Gastroesophageal sphincter (tissue), 4 donors: ENCODE measurements at regions not wholly inside any gene's neighbourhood (a gene's known extent, or its start where the extent isn't known, plus 50 kb on each side); places are given as distances from the start of the nearest gene placed in this dataset.

Experiments used
- ATAC-seq: fragments of 150-250 bp; one replicate; pipeline ENCODE4 v1.9.1; 2016; ENCODE audit warnings: mild to moderate bottlenecking, moderate library complexity
- H3K27ac ChIP-seq, 4 donors: fragments of 200-600 bp; sonication (generic) in 3 of 4; 1 replicate in 3 of 4; 2 replicates in 1 of 4; pipeline ENCODE4 v1.5.1; 2016 to 2019
- H3K27me3 ChIP-seq: fragments of 200-600 bp; sonication (generic); one replicate; pipeline ENCODE4 v1.5.1; 2019
- H3K36me3 ChIP-seq, 2 donors: fragments of 200-600 bp; sonication (generic); one replicate each; pipeline ENCODE4 v1.5.1; 2019; ENCODE audit warnings: control low read depth in 1 of 2
- H3K4me1 ChIP-seq, 3 donors: fragments of 200-600 bp; sonication (generic); 1 replicate in 2 of 3; 2 replicates in 1 of 3; pipeline ENCODE4 v1.5.1; 2016 to 2019; ENCODE audit warnings: control low read depth in 2 of 3
- H3K4me3 ChIP-seq, 2 donors: fragments of 200-600 bp; sonication (generic); one replicate each; pipeline ENCODE4 v1.5.1; 2019; ENCODE audit warnings: mild to moderate bottlenecking in 1 of 2, moderate library complexity in 1 of 2
- H3K9me3 ChIP-seq, 3 donors: fragments of 200-600 bp; sonication (generic); one replicate each; pipeline ENCODE4 v1.5.1; 2017 to 2019; ENCODE audit warnings: control low read depth in 2 of 3
- EP300 ChIP-seq: sonication (generic); formaldehyde crosslinking; IDR thresholded peaks from one replicate; pipeline ENCODE4 v1.6.1; 2017; ENCODE audit warnings: antibody characterized with exemption, mild to moderate bottlenecking
- POLR2A ChIP-seq, 2 donors: fragments of 450-650 bp; IDR thresholded peaks; one replicate each; pipeline ENCODE4 v1.6.1; 2017; ENCODE audit warnings: antibody characterized with exemption in 2 of 2, mild to moderate bottlenecking in 2 of 2, moderate library complexity in 1 of 2
- POLR2AphosphoS5 ChIP-seq: sonication (generic); formaldehyde crosslinking; IDR thresholded peaks from one replicate; pipeline ENCODE4 v1.6.1; 2017; ENCODE audit warnings: antibody characterized with exemption
- WGBS, 2 donors: methylation state at CpG; one replicate each; pipeline ENCODE4 v1.1.5; 2018; ENCODE audit warnings: low coverage in 1 of 2; 5-methylcytosine and 5-hydroxymethylcytosine counted together
- TF ChIP-seq, protein P1 (sequence below), 4 experiments: fragments of 200-600 bp in 2 of 4; fragments of 450-650 bp in 2 of 4; sonication (generic) in 1 of 4; IDR thresholded peaks; one replicate each; pipeline ENCODE4 v1.5.1; 2017 to 2019; ENCODE audit warnings: antibody characterized with exemption in 4 of 4, mild to moderate bottlenecking in 2 of 4, moderate library complexity in 2 of 4

DNA sequence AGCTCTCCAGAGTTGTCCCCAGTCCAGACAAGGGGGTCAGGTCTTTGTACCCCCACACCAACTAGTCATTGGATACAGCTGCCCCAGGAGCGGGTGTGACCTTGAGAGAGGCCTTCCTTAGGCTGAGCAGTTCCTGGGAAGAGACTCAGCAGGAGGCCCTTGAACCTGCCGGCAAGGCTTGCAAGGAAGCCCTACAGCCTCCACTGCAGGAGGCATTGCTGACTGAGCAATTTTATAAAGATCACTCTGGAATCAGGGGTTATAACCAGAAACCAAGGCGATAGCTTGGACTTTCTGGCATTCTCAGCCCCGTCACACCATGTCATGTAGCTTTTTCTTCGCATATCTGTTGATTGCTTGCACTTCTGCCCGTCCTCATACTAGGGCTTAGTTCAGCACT lies 291.3 kb upstream of the CRY1 start:
- Histone ChIP-seq H3K27me3 (no peaks in the 10 kb centered on the region), H3K4me3 (no peak overlapping the region), H3K9me3 (peaks cover 0 to 8% (median 0%) of the 10 kb centered on the region in 3 donors), H3K27ac (no peak overlapping the region), H3K36me3 (no peaks in the 10 kb centered on the region), H3K4me1 (no peaks in the 10 kb centered on the region)
- no peak for ATAC-seq
- TF ChIP-seq, protein P1, sequence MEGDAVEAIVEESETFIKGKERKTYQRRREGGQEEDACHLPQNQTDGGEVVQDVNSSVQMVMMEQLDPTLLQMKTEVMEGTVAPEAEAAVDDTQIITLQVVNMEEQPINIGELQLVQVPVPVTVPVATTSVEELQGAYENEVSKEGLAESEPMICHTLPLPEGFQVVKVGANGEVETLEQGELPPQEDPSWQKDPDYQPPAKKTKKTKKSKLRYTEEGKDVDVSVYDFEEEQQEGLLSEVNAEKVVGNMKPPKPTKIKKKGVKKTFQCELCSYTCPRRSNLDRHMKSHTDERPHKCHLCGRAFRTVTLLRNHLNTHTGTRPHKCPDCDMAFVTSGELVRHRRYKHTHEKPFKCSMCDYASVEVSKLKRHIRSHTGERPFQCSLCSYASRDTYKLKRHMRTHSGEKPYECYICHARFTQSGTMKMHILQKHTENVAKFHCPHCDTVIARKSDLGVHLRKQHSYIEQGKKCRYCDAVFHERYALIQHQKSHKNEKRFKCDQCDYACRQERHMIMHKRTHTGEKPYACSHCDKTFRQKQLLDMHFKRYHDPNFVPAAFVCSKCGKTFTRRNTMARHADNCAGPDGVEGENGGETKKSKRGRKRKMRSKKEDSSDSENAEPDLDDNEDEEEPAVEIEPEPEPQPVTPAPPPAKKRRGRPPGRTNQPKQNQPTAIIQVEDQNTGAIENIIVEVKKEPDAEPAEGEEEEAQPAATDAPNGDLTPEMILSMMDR (IDR thresholded peaks at IDR 0.05) = no peak
- no peak for TF ChIP-seq EP300
- TF ChIP-seq POLR2AphosphoS5 = no peak
- TF ChIP-seq POLR2A (IDR thresholded peaks at IDR 0.05) = no peak
- 89 to 100% methylated on average over 1 to 3 of the region's 6 CpGs for WGBS, 2 donors

DNA sequence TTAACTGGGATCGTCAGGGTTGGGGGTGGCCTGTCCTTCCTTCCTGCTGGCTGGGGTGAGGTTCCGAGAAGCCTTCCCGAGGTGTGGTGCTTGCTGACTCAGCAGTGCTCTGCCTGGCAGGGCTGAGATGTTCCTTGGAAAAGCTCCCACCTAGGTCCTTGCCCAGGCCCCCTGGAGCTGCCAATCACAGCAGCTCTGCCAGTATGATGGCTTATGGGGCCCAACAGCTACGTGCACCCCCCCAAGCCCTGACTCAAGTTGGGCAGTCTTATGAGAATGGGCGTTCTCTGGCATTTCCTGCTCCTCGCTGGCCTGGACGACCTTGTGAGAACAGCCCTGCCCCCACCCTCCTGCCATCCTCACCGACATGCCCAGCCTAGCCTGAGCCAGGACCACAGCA lies 292.2 kb upstream of the CRY1 start:
- ATAC-seq = no peak
- H3K36me3 ChIP-seq = no peaks in the 10 kb centered on the region
- TF ChIP-seq POLR2A (IDR thresholded peaks at IDR 0.05) (no peak), POLR2AphosphoS5 (no peak), EP300 (no peak)
- TF ChIP-seq, protein P1 (IDR thresholded peaks at IDR 0.05) = no peak
- H3K9me3 ChIP-seq = peaks cover 0 to 13% (median 0%) of the 10 kb centered on the region in 3 donors
- no peaks in the 10 kb centered on the region for H3K4me1 ChIP-seq
- H3K27ac ChIP-seq = no peak overlapping the region
- no peak overlapping the region for H3K4me3 ChIP-seq
- H3K27me3 ChIP-seq = no peaks in the 10 kb centered on the region
- 51% methylated on average over 2 of the region's 8 CpGs; no CpG with 5 or more reads in 1 of the 2 donors for WGBS, 2 donors

DNA sequence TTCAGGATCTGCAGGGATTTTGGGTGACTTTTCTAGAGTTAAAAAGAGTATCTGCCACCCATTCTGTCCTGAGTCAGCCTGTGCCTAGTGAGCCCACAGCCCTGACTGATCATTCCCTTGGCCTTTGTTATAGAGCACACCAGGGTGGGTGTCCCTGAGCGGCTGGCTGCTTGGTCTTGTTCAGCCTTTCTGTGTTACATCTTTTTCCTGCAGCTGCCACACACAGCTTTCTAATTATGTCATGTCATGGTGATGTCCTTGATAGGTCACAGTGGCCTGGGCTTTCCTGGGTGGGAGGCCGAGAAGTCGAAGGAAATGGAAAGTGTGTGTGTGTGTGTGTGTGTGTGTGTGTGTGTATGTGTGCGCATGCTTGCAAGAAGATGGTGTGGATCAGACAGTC lies 293.2 kb upstream of the CRY1 start:
- Histone ChIP-seq H3K4me1 (no peaks in the 10 kb centered on the region), H3K4me3 (no peak overlapping the region), H3K36me3 (no peaks in the 10 kb centered on the region), H3K9me3 (peaks cover 0 to 13% (median 0%) of the 10 kb centered on the region in 3 donors), H3K27ac (no peak overlapping the region), H3K27me3 (peaks cover 6% of the 10 kb centered on the region)
- no peak for ATAC-seq
- 86 to 100% methylated on average over 1 to 2 of the region's 4 CpGs for WGBS, 2 donors
- TF ChIP-seq POLR2AphosphoS5 (no peak), EP300 (no peak), POLR2A (IDR thresholded peaks at IDR 0.05) (no peak)
- TF ChIP-seq, protein P1 (IDR thresholded peaks at IDR 0.05) = no peak

DNA sequence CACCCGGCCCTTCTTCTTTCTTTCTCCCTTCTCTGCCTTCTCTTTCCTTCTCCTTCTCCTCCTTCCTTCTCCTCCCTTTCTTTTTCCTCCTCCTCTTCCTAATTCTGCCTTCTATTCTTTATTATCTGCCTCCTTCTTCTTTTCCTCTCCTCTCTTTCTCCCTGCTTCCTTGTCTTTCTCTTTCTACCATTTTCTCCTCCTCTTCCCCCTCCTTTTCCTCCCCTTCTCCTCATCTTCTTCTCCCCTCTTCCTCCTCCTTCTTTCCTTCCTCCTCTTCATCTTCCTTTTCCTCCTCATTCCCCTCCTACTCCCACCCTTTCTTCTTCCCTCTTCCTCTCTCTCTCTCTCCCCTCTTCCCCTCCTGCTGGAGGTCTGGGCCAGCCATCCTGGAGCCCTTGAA lies 294.9 kb upstream of the CRY1 start:
- WGBS, 2 donors = 80 to 83% methylated on average over 1 of the region's 1 CpG
- no peak for TF ChIP-seq EP300
- TF ChIP-seq, protein P1 (IDR thresholded peaks at IDR 0.05) = no peak
- TF ChIP-seq POLR2A (IDR thresholded peaks at IDR 0.05) = no peak
- TF ChIP-seq POLR2AphosphoS5 = no peak
- Histone ChIP-seq H3K27ac (no peak overlapping the region), H3K36me3 (no peaks in the 10 kb centered on the region), H3K9me3 (peaks cover 0 to 13% (median 0%) of the 10 kb centered on the region in 3 donors), H3K27me3 (peaks cover 13% of the 10 kb centered on the region), H3K4me3 (no peak overlapping the region), H3K4me1 (no peaks in the 10 kb centered on the region)
- ATAC-seq = no peak

DNA sequence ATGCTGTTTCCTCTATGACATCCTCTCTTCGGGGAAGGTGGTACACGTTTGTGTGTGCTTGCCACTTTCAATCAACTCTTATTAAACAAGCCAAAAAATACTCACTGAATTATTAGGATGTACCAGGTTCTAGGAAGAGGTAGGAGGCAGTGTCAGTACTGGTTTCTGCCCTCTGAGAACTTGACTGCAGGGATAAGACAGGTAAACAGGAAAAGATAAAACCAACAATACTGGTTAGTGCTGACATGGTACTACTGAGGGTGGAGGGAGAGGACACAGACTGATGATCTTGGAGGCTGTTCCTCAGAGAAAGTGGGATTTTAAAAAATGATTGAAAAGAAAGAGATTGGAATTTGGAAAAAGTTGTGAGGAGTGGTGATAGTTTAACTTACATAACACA lies 295.2 kb upstream of the PWP1 start:
- ATAC-seq = no peak
- Histone ChIP-seq H3K4me1 (no peaks in the 10 kb centered on the region), H3K4me3 (no peak overlapping the region), H3K27ac (no peak overlapping the region), H3K9me3 (peaks cover 0 to 13% (median 0%) of the 10 kb centered on the region in 3 donors), H3K27me3 (peaks cover 13% of the 10 kb centered on the region), H3K36me3 (no peaks in the 10 kb centered on the region)
- WGBS, 2 donors = 45 to 47% methylated on average over 2 of the region's 2 CpGs
- TF ChIP-seq POLR2A (IDR thresholded peaks at IDR 0.05) = no peak
- TF ChIP-seq, protein P1 (IDR thresholded peaks at IDR 0.05) = no peak
- TF ChIP-seq POLR2AphosphoS5 = no peak
- no peak for TF ChIP-seq EP300
